Muscle of leg (tissue), 3 donors: ENCODE measurements at regions not wholly inside any gene's neighbourhood (a gene's known extent, or its start where the extent isn't known, plus 50 kb on each side); places are given as distances from the start of the nearest gene placed in this dataset.

ENCODE experiments used
- DNase-seq: peaks from one replicate; pipeline ENCODE4 v3.0.0; 2013
- H3K27ac ChIP-seq: one replicate; pipeline ENCODE4 v1.5.1; 2013; ENCODE audit warnings: mild to moderate bottlenecking, low read length, control low read depth
- H3K27me3 ChIP-seq: one replicate; pipeline ENCODE4 v1.6.1; 2013; ENCODE audit warnings: low read length; ENCODE audit not compliant: control insufficient read depth, insufficient read depth
- H3K36me3 ChIP-seq: one replicate; pipeline ENCODE4 v1.6.1; 2013; ENCODE audit warnings: low read length; ENCODE audit not compliant: control insufficient read depth, insufficient read depth
- H3K4me1 ChIP-seq: one replicate; pipeline ENCODE4 v1.6.1; 2013; ENCODE audit warnings: low read length; ENCODE audit not compliant: control insufficient read depth, insufficient read depth
- H3K4me3 ChIP-seq: one replicate; pipeline ENCODE4 v1.5.1; 2013; ENCODE audit warnings: low read length, control low read depth
- H3K9me3 ChIP-seq: replicated peaks from 2 replicates; pipeline ENCODE4 v1.6.1; 2013; ENCODE audit warnings: low read depth, low read length; ENCODE audit not compliant: control insufficient read depth
- WGBS: methylation state at CpG from one replicate; pipeline ENCODE4 v1.1.5; 2013; ENCODE audit warnings: missing lambda C conversion rate; ENCODE audit not compliant: insufficient coverage; 5-methylcytosine and 5-hydroxymethylcytosine counted together

DNA sequence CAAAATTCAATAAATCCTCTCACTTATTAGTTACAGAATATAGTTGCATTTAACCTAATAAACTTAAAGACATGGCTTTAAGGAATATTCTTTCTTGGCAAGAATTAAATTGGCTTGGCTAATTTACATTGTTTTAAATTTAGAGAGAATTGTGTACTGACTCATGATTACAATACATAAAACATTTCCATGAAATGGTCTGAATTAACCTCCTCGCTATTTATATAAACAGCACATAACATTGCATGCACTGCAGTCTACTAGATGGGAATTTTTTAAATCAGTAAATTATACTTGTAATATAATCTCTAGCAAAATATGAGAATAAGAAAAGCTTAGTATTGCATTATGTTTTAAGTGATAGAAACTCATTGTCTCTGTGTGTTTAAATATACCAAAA is 268.9 kb downstream of the SHOX2 start:
- no CpG with 5 or more reads among the region's 1 CpG for WGBS
- no peak for DNase-seq

DNA sequence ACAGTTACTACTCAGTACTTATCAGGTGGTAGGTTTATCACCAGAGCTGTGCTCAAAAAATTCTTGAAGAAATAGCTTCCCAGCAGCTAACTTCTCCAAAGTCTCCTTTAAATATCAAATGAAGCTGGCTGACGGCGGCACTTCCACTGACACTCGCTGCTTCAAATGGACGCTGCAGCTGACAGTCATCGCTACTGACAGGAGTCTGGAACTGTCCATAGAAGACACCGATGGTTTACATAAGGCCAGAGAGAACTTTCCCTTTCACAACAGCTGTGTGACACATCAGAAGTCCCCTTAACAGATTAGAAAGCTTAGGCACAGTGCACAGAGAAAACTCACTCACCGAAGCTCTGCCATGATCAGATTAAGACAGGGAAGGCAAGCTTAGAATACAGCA is 270.2 kb downstream of the SHOX2 start:
- Histone ChIP-seq H3K9me3 (no peaks in the 10 kb centered on the region), H3K27ac (no peak overlapping the region), H3K4me3 (no peak overlapping the region), H3K4me1 (no peaks in the 10 kb centered on the region), H3K27me3 (no peaks in the 10 kb centered on the region), H3K36me3 (no peaks in the 10 kb centered on the region)
- DNase-seq: no peak
- WGBS: 66% methylated on average over 6 of the region's 7 CpGs

More for the DNA sequence above, 268.9 kb downstream of the SHOX2 start:
- H3K4me1 ChIP-seq: no peaks in the 10 kb centered on the region
- H3K9me3 ChIP-seq: no peaks in the 10 kb centered on the region
- H3K27me3 ChIP-seq: no peaks in the 10 kb centered on the region
- H3K4me3 ChIP-seq: no peak overlapping the region
- H3K36me3 ChIP-seq: no peaks in the 10 kb centered on the region
- no peak overlapping the region for H3K27ac ChIP-seq

DNA sequence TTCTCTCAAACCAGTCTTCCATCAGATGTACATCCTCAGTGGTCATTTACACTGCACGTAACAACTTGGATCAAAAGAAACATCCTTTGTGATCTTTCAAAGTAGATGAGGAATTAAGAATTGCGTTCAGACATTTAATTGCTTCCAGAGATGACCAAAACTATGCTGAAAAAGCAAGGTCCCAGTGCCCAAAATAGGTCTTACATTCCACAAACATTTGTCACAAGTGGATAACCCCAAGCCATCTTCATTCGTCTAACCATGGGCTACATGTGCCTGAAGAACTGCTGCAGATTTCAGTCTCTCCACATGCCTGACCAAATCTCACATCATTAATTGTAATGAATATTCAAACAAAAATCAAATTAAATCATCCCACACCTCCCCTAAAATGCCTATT is 273.6 kb downstream of the SHOX2 start:
- no peak for DNase-seq
- H3K4me1 ChIP-seq: peaks cover 6% of the 10 kb centered on the region
- WGBS: 93% methylated on average over 2 of the region's 3 CpGs
- no peak overlapping the region for H3K4me3 ChIP-seq
- H3K36me3 ChIP-seq: no peaks in the 10 kb centered on the region
- H3K27me3 ChIP-seq: no peaks in the 10 kb centered on the region
- H3K9me3 ChIP-seq: peaks cover 3% of the 10 kb centered on the region
- no peak overlapping the region for H3K27ac ChIP-seq

DNA sequence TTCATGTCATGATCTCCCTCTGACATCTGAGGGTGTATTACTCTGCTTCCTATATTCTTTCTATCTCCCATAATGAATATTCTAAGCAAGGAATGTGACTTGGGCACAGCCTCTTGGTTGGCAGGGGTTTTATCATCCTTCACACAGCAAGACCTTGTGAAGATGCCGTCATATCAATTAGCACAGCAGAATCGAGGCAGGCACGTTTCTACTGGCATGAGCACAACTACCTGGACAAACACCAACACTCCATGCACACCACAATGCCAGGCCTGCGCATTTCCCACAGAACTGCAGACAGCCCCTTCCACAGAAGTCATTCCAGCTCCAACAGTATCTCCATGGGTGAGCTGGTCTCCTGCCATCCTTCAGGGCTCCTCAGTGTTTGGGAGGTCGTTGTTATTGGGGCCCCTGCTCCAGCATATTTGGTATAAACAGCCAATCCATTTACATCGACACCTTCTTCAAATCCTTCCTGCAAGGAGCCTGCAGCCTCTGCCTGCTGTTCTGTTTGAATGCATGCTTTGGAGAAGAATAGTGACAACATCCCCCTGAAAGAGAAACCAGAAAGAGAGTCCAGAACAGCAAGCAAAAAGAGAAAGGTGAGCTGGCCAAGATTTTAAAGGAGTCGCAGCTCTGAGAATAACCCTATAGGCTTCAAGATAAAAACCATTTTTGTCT is 275.5 kb downstream of the SHOX2 start:
- Histone ChIP-seq H3K4me3 (no peak overlapping the region), H3K9me3 (peaks cover 3% of the 10 kb centered on the region), H3K27ac (peak overlapping the region; percentile 15), H3K27me3 (no peaks in the 10 kb centered on the region), H3K4me1 (peaks cover 6% of the 10 kb centered on the region), H3K36me3 (no peaks in the 10 kb centered on the region)
- WGBS: 27% methylated on average over 4 of the region's 7 CpGs
- peak; percentile 55 for DNase-seq

DNA sequence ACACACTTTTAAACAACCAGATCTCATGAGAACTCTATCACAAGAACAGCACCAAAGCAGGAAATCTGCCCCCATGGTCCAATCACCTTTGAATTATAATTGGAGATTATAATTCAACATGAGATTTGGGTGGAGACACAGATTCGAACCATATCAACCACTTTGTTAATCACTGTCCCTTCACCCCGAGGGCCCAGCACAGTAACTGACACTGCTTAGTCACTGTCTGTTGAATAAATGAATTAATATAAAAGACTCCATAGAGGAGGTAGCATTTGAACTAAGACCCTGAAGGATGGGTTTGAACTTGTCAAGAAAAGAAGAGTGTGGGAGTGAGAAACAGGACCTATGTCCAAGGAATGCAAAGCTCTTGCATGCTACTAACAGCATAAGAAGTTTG is 276.4 kb downstream of the SHOX2 start:
- Histone ChIP-seq H3K4me1 (peaks cover 6% of the 10 kb centered on the region), H3K9me3 (peaks cover 3% of the 10 kb centered on the region), H3K36me3 (no peaks in the 10 kb centered on the region), H3K4me3 (no peak overlapping the region), H3K27me3 (no peaks in the 10 kb centered on the region), H3K27ac (no peak overlapping the region)
- no peak for DNase-seq
- WGBS: no CpG with 5 or more reads among the region's 2 CpGs

DNA sequence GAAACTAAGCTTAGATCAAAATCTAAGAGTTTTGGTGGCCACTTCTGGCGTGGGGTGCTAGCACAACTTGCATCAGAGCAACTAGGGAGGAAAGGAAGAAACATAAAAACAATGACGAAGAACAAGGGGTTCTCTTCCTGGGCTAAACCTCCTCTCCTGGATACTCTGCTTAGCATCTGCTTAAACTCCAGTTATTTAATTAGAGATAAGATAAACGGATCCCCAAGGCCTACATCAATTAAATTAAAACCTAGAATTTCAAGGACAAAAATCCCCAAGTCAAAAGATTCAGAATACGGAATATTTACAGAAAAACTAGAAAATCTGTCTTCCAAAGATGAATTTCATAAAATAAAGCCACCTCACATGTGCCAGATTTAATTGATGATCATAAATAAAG is 281.9 kb downstream of the SHOX2 start:
- Histone ChIP-seq H3K4me1 (no peaks in the 10 kb centered on the region), H3K36me3 (no peaks in the 10 kb centered on the region), H3K4me3 (no peak overlapping the region), H3K9me3 (peaks cover 3% of the 10 kb centered on the region), H3K27me3 (no peaks in the 10 kb centered on the region), H3K27ac (no peak overlapping the region)
- no peak for DNase-seq
- WGBS: no CpG with 5 or more reads among the region's 4 CpGs

DNA sequence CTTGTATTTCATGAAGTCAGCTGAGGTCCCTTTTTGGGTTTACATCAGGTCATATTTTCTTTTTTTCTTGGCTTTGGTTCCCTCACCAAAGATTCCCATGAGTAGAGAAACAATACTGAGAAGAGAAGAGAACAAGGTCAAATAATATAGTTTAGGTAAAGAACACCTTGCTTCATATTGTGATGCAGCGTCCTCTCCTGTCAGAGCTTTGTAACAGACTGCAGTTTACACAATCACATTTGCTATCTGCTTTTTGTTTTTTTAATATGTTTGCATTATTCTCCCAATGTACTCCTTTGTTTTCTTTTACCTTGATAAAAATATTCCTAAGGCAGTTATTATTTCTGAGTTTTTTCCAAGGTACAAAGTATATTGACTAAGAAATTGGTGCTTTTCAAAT is 283.2 kb downstream of the SHOX2 start:
- WGBS: no CpG with 5 or more reads among the region's 1 CpG

DNA sequence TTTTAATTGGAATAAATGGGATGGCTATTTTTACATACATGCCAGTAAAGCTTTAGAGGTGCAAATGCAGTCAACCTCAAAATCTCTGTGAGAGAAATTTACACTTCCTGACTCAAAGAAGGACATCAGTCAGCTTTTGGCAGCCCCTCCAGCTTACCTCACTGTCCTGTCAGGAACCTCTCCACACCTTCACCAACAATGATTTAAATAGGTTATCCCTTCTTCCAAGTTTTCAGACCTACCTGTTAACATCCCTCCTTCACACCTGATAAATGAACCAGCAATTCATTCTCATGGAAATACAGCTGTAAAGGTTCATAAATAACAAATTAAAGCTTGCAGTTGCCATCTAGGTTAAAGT is 286.1 kb downstream of the SHOX2 start:
- no peak overlapping the region for H3K4me3 ChIP-seq
- H3K4me1 ChIP-seq: peaks cover 4% of the 10 kb centered on the region
- peak overlapping the region; percentile 72 for H3K27ac ChIP-seq
- H3K36me3 ChIP-seq: no peaks in the 10 kb centered on the region
- DNase-seq: no peak
- H3K27me3 ChIP-seq: no peaks in the 10 kb centered on the region
- H3K9me3 ChIP-seq: no peaks in the 10 kb centered on the region

More for the DNA sequence above, 283.2 kb downstream of the SHOX2 start:
- Histone ChIP-seq H3K9me3 (no peaks in the 10 kb centered on the region), H3K4me1 (no peaks in the 10 kb centered on the region), H3K4me3 (no peak overlapping the region), H3K36me3 (no peaks in the 10 kb centered on the region), H3K27ac (no peak overlapping the region), H3K27me3 (no peaks in the 10 kb centered on the region)
- no peak for DNase-seq

DNA sequence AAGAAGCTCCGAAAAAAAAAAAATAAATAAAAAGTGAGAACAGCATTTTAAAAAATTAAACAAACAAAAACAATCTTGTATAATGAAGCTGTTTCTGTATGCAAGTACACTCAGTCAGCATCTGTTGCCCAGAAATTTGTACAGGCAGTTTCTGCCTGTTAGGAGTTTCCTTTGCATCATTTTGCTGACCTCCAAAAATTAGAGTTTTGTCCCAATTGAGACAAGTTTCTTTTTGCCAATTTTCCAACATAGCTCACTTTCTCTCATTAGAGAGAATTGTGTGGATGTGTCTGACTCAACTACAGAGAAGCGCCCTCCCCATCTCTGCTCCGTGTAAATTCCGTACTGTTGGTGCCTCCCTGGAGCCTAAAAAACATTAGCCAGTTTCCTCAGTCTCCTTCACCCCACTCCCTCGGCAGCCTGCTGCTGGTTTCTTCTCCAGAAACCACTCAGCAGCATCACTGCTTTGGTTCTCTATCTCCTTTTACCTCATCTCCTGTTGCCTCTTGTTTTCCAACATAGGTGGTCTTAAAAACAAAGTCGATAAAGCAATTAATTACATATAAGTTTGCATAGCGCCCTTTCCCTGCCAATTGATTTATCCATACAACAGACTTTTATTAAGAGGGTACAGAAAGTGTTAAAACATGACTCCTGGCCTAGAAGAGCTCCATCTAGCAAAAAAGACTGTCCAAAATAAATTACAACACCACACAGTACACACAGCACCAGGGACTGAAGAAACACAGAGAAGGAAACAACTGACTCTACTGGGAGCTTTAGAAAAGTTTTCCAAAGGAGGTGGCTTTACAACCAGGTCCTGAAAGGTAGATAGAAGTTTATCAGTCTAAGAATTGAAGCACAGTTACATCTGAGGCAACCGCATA is 286.7 kb downstream of the SHOX2 start:
- DNase-seq: peak; percentile 93

DNA sequence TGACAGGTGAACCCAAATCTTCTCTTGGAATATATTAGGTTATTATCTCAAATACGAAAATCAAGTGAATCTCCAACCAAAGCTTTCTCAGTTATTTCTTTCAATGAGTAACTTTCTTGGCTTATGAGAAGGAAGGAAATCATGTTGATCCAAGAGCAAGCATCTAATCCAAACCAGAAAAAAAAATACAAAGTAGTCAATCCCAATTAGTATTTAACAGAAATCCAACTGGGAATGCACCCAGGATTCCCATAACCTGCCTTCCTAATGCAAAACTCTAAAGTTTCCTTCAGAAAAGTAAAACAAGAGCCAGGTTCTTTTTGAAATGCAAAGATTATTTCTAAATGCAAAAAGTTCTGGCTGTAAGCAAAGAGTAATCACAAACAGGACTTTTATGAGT is 289.3 kb downstream of the SHOX2 start:
- DNase-seq: peak; percentile 77
- Histone ChIP-seq H3K4me3 (no peak overlapping the region), H3K36me3 (no peaks in the 10 kb centered on the region), H3K4me1 (peaks cover 4% of the 10 kb centered on the region), H3K9me3 (no peaks in the 10 kb centered on the region), H3K27me3 (no peaks in the 10 kb centered on the region), H3K27ac (peak overlapping the region; percentile 52)
- no CpG with 5 or more reads among the region's 1 CpG for WGBS

More for the DNA sequence above, 286.7 kb downstream of the SHOX2 start:
- peaks cover 4% of the 10 kb centered on the region for H3K4me1 ChIP-seq
- peak overlapping the region; percentile 72 for H3K27ac ChIP-seq
- no peaks in the 10 kb centered on the region for H3K36me3 ChIP-seq
- H3K27me3 ChIP-seq: no peaks in the 10 kb centered on the region
- no peaks in the 10 kb centered on the region for H3K9me3 ChIP-seq
- no peak overlapping the region for H3K4me3 ChIP-seq
- WGBS: 17% methylated on average over 1 of the region's 8 CpGs
